ENCODE measurements at regions not wholly inside any gene's neighbourhood (a gene's known extent, or its start where the extent isn't known, plus 50 kb on each side); places are given as distances from the start of the nearest gene placed in this dataset.

DNA sequence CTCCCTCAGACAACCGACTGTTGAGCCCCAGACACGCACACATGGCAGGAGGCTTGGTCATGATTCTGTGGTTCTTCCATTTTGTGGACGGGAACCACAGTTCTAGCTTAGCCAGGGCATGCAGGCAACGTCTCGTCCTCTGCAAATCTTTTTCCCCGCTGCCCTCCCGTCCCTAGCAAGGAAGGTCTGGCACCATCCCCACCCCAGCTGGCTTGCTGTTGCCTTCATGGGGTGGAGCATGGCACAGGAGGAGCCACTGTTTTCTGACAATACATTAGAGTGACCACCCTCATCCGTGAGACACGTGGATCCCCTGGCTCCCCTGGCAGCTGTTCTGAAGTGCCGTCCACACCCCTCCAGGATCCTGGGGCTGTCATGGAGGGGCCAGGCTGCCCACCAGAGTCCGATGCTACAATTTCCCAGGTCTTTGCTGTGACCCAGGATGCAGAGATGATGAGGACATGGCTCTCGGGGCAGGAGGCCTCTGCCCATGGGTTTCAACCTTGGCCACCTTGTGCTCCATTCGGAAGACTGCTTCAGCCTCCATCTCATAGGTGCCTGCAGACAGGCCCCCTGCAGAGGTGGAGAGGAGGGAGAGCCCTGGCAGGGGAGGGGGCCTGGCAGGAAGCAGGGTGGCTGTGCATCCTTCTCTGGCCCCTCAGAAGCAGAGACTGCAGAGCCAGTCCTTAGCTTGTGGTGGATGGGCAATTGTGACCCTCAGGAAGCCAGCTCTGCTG lies 233.6 kb downstream of the GLRX3 start:
- no peak for DNase-seq

DNA sequence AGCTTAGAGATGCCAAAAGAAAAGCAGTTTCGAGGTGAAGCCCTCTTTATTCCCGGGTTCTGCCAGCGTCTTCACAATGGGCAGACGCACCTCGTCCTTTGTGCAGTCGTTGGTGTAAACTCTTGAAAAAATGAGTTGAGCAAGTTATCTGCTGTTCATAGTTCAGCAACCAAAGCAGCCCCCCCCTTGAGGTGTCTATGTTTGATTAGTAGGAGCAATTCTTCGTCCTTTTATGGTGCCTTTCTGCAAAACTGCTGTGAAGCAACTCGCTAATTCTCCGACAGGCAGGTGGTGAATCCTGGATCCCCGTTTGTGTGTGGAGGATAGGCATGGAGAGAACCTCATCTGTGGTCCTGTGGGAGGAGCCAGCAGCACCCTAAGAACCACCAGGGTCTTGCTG lies 234.5 kb downstream of the GLRX3 start:
- no peak for DNase-seq

DNA sequence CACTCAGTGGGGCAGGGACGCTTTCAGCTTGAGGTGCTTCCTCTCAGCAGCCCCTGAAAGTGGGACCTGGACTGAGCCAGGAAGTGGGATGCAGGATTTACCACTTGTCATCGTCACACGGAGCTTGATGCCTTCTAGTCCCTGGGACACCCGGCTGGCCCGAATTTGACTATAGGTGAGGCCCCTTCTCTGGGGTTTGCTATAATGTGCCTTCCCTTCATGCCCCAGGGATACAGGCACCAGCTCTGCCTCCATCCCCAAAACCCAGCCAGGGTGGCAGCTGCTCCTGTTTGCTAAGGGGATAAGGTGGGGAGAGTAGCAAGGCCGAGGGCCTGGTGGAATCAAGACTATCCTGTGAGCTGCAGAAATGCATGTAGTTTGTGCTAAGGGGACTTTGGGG lies 235.0 kb downstream of the GLRX3 start:
- no peak for DNase-seq

DNA sequence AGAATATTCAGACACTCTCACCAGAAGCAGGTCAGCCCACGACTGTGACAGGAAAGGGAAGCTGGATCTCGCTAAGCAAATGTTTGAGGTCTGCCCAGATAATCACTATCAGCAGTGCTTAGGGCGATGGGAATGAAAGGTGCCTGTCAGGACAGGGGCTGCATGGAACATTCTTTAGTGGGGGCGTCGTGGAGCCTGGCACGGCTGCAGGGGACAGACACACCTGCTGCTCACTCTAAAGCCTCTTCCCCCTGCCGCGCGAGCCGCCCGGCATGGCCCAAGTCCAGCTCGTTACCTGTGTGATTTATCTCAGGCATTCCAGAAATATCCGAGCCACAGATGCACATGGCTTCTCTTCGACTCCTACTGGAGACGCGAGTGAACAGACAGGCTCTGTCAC lies 235.5 kb downstream of the GLRX3 start:
- DNase-seq = no peak

DNA sequence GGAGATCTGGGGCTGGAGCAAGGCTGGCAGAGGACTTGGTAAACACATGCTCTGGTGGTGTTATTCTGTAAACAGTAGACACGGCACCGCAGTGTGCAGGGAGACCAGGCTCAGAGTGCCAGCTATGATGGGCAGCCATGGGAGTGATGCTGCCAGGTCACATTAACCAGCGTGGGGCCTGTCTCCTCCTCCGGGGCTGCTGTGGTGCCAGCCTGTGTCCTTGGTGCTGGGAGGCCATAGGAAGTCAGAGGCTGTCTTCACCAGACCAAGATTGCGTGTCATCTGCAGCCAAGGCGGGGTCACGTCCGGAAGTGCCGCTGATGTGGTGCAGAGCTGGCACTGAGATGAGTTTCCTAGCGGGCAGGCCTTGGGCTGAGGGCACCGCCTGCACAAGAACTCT lies 236.0 kb downstream of the GLRX3 start:
- no peak for DNase-seq

DNA sequence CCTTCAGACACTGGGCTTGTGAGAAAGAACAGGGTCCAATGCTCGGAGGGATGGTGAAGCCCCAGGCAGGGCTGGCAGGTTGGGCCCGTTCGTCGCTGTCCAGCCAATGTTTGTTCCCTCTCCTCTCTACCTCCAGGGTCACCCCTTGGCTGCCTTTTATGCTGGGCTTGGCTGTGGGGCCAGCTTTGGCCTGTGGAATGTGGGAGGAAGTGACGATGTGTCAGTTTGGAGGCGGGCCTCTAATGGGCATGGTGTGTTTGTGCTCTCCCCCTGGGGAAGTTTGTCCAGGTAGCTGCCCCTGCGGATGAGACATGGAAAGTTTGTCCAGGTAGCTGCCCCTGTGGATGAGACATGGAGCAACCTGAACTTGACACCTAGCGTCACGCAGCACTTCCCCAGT lies 236.7 kb downstream of the GLRX3 start:
- no peak for DNase-seq

DNA sequence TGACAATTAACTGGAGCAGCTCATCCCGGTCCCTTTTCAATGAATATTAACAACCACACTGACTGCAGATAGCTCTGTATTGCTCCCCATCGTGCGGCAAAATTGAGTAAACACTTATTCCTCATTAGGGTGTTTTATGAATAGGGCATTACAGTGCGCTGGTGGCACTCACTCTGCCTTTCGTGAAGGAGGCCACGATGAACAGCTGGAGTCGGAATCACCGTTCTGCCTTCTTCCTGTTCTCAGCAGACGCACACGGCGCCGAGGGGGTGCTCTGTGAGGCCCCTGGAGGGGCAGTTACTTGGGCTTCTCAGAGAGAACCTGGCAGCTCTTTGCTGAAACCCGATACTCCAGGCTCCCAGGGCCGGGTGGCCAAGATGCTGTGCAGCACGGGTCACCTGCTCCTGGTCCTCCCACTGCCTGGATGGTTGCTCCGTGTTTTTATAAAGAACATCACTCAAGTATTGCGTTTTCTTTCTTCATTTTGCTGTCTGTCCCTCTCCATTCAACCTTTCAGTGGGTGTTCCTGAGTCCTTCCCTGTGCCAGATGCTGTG lies 241.9 kb downstream of the GLRX3 start:
- no peak for DNase-seq

DNA sequence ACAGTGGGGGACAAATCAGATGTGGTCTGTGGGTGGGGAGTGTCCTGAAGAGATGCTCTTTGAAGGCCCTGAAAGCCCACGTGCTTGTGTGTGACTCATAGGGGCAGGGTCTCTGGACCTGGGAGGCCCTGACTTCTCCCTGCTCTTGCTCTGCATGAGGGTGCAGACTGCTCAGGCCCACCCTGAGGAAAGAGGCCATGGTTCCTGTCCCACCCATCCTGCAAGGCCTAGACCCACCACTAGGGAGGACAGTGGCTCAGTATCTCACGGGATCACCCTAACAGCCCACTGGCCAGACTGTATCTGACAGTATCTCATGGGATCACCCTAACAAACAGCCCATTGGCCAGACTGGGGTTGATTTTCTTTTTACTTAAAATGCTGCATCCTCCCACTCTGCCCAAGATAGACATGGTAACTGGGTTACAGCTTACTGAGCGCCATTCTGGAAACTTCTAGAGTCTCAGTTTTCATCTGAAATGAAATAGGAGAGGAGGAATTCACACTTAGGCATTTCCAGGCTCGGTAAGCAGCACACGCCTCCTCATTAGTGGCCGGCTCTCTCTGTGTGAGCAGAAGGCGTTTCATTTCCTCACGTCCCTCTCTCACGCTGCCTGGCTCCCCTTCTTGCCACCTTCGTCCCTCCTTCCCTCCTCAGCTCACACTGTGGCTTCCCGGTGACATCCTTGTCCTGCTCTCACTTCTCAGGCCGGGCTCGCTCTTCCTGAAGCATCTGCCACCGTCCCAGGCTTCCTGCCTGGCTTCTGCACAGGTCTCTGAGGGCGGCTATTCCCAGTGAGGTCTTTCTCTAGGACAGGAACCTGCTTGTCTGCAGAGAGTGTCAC lies 242.6 kb downstream of the GLRX3 start:
- DNase-seq = peak in 1 of 58 donors; percentile 5

DNA sequence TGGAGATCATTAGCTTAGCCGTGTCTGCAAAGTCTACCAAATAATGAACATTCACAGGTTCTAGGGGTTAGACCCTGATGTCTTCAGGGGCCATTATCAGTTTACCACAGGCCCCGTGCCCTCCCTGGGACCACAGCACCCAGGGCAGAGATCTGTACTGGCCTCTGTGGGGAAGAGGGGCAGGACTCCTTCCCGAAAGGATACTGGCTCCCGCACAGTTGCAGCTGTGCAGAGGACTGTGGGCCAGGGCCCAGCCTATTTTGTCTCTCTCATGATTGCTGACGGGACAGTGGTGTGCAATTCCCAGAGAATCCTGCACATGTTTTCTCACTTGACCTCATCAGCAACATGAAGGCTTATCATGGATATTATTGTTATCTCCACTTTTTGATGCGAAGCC lies 243.9 kb downstream of the GLRX3 start:
- DNase-seq = no peak

DNA sequence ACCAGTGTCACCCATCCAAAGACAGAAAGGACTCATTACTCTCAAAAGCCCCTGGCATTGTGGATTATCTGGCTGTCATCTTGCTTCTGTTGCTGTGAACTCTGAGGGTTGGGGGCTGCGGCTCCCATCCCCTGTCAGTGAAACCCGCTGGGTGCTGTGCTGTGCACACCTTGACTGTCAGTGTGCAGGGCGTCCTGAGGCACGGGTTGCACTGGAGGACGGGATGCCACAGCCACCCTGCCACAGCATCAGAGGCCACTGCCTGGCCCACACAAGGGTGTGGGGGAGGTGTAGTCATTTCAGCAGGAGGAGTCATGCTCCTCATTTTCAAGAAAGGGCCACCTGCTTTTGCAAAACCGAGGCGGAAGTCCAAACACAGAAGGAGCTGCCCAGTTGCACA lies 245.8 kb downstream of the GLRX3 start:
- no peak for DNase-seq

DNA sequence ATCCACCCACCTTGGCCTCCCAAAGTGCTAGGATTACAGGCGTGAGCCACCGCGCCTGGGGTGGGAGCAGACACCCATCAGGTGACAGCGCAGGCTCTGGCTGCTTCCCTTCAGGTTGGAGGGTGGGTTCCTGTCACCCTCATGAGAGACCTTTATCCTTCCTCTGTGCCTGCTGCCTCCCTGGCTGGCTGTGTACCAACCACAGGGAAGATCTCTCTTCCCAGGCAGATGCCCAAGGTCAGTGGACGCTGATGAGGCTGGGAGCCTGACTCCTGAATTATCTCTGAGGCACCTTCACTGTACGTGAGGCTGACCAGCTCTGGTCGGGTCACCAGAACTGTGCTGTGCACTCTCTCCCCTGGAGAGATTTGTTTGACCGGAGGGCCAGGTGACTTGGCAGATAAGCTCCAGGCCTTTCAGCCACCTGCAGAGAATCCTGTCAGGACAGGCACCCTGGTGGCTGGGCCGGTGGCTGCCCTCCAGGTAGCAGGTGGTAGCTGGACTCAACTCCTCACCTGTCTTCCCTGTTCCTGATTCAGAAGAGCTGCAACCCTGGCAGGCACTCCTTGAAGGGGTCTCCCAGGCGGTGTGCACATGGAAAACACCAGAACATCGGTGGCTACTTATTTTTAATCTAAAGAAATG lies 251.9 kb downstream of the GLRX3 start:
- DNase-seq = no peak

DNA sequence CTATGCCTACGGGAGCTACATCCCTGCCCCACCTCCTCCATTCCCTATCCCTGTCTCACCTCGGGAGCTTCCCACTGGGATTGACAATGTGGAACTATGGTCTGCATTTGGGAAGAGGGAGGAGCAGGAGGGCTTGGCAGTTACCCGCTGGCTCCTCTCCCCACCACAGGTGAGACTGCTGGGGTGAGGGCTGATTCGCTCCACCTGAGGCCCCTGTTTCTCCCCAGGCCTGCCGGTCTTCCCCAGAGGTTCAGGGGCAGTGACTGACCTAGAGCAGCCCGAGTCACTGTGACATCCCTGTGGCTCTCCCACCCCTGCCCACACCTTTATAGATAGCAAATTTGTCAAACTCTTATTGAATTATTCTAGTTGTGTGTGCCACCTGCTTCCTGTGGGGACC lies 252.6 kb downstream of the GLRX3 start:
- DNase-seq = no peak

DNA sequence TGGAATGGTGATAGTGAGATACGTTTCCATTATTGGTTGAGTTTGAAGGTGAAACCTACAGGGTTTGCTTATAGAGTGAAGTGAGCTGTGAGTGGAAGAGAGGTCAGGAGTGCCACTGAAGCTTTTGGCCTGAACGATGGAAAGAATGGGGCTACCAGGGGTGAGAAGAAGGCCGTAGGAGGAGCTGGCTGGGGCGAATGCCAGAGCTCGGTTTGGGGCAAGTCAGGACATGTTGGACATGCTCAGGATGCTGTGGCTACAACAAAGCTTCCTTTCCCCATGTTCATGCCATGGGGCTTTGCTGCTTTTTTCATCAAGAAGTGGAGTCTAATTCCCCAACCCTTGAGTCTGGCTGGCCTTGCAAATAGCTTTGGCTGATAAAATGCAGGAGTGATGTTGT lies 253.7 kb downstream of the GLRX3 start:
- DNase-seq = no peak

DNA sequence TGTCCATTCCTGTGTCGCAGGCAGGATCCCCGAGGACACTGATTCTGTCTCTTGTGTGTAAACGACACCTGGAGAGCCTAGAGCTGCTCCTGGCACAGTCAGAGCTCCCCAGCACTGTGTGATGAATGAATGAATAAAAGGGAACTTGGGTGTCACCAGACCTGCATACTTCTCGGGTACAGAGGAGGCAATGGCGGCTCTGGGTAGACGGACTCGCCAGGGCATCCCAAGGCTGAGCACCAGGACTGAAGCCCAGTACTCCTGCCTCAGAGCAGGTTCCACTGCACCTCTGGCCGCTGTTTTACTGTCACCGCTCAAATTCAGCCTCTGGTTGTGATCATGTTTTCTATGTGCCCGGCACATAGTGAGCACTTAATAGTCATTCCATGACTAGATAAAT lies 255.8 kb downstream of the GLRX3 start:
- DNase-seq = no peak

DNA sequence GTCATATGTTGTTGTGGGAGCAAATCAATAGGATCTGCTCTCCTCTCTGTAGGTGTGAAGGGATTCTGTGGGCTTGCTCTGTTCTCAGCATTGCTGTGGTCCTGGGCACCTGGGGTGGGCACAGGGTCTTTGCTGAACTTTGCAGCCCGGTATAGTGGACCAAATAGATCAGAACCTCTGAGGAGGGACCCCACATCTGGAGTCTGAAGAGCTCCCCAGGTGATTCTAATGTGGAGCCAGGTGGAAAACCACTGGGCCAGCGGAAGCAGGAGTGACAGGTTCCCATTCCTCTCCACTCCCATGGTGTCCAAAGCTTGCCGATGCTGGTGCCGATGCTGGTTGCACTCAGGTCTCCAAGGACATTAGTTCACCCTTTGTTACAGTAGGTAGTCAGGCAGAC lies 257.2 kb downstream of the GLRX3 start:
- no peak for DNase-seq

DNA sequence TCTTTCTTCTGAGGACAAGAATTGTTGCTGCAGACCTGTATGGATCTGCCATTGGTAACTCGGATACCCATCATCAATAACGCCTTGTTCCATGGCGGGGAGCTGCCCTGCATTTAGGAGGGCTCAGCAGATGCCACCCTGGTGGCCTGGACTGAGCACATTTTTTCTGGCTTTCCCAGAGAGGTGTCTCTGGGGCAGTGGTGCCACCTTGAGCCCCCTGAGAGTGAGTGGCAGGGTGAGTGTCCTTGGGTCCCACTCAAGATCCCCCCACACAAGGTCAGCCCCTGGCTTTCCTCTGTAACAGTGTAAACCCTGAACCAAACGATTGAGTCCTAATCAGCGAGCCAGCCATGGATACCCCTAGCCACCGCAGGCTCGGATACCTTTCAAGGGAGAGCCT lies 258.6 kb downstream of the GLRX3 start:
- DNase-seq = no peak

DNA sequence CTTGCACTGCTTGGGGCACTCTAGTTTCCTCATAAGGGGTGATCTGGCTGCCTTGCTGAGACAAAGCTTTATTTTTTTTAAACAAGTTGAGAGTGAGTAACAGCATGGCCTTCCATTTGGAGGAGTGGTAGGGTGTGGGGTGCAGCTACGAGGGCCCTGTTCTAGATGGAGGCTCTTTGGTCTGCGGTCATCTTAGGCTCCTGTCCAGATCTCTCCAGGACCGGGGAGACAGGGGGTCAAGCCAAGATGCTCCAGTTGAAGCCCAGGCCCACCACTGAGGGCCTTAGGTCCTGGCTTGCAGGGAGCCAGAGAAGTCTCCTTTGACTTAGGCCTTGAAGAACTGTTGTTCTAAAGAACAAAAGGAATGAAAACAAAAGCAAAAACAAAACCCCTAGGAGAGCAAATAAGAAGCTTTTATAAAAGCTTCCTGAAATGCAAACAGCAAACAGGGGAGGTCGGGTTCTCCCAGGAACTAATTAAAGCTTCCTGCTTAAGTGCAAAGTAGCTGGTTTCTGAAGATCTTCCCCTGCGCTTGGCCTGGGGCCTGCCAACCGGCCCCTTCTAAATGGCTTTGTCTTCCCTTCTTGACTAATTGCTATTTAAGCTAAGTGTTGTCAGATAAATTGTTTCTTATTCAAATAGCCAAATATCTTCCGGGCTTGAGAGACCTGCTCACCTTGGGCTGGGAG lies 259.2 kb downstream of the GLRX3 start:
- no peak for DNase-seq

DNA sequence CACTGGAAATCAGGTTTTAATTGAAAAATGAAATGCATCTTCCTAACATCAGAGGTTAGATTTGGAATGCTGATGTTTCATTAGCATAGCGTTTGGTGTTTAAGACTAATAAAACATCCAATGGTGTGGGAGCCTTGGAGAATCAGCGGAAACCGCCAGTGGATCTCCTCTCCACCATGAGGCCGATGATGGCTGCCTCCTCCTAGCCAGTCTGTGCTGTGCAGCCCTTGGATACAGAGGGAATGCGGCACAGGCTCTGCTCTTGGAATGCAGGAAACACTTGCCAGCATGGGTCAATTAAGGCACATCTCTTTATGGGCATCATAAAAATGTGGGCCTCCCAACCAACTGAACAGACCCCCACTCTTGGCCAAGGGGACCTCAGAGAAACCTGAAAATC lies 259.9 kb downstream of the GLRX3 start:
- no peak for DNase-seq

DNA sequence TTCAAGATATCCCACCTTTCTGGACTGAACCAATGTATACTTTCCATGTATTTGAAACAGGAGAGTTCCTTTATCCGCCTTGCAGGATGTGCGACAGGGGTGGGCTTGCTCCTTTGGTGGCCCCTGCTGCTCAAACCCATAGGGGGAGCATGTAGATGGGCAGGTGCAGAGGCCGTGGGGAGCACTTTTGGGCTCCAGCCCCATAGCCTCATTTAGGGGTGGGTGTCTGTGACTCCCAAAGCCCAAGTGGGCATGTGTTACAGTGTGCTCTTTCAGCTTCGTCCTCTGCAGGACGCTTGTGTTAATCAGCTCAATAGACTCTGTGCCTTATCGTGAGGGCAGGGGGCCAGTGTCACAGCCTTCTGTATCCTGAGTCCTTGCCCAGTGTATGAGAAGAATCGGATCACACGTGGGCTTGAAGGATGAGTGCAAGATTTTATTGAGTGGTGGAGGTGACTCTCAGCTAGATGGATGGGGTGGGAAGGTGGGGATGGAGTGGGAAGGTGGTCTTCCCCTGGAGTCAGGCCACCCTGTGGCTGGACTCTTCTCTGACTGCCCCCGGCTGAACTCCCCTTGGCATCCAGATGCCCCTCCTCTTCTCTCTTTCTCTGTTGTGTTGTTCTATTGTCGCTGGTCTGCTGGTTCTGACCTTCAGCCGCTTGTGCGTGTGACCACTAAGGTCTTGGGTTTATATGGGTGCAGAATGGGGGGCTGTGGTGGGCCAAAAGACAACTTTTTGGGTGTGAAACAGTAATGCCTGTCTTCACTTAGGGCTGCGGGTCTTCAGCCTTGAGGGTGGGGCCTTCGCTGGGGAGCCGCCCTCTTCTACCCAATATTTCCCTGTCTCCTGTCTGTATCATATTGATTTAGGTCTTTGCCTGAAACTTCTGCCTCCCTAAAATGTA lies 262.2 kb downstream of the GLRX3 start:
- DNase-seq = no peak

DNA sequence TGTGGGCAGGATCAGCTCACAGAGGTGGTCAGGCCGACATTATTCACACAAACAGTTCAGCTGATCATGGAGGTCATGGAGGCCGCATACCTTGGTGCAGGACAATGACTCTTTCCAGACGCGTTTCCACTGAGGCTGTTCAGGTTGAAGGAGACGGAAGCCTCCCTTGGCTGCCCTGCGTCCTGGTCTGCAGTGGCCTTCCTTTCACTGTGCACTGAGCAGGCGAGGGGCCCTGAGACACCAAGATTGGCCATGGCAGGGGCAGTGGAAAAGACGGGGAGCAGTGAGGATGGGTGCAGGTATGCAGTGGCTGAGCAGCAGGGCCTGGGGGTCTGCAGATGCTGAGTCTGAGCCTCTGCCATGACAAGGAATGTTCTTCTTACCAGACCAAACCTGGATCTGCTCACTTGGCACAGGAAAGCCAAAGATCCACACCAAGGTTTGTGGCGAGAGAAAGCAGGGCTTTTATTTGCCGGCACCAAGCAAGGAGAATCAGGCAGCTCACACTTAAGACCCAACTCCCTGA lies 263.3 kb downstream of the GLRX3 start:
- DNase-seq = no peak
